Effector memory CD4-positive, alpha-beta T cell (primary cell): ENCODE measurements at regions not wholly inside any gene's neighbourhood (a gene's known extent, or its start where the extent isn't known, plus 50 kb on each side); places are given as distances from the start of the nearest gene placed in this dataset.

ENCODE experiments used
- DNase-seq, 3 donors: peaks; one replicate each; pipeline ENCODE4 v3.0.0-alpha.2; 2020
- H3K27ac ChIP-seq: 2 replicates; pipeline ENCODE4 v1.7.0; 2013; ENCODE audit warnings: mild to moderate bottlenecking, low read length, moderate library complexity; ENCODE audit not compliant: insufficient read depth, poor library complexity, severe bottlenecking
- H3K27me3 ChIP-seq: replicated peaks from 2 replicates; pipeline ENCODE4 v1.7.0; 2013; ENCODE audit warnings: mild to moderate bottlenecking, low read length; ENCODE audit not compliant: insufficient read depth, control insufficient read depth, poor library complexity, severe bottlenecking
- H3K36me3 ChIP-seq: 2 replicates; pipeline ENCODE4 v1.7.0; 2013; ENCODE audit warnings: mild to moderate bottlenecking, low read length, moderate library complexity; ENCODE audit not compliant: control insufficient read depth, insufficient read depth
- H3K4me1 ChIP-seq: 2 replicates; pipeline ENCODE4 v1.7.0; 2013; ENCODE audit warnings: low read length, mild to moderate bottlenecking; ENCODE audit not compliant: control insufficient read depth, insufficient read depth, poor library complexity, severe bottlenecking
- H3K4me3 ChIP-seq: 2 replicates; pipeline ENCODE4 v1.7.0; 2013; ENCODE audit warnings: low read length, low read depth, mild to moderate bottlenecking; ENCODE audit not compliant: insufficient read depth, poor library complexity, severe bottlenecking
- H3K9me3 ChIP-seq: 2 replicates; pipeline ENCODE4 v1.7.0; 2013; ENCODE audit warnings: mild to moderate bottlenecking, low read length, moderate library complexity; ENCODE audit not compliant: control insufficient read depth

GRCh38 chr20:50294164-50295088 is 103.8 kb downstream of the CEBPB start:
- no peaks in the 10 kb centered on the region for H3K36me3 ChIP-seq
- H3K4me1 ChIP-seq: no peaks in the 10 kb centered on the region
- no peak for DNase-seq

GRCh38 chr20:50295345-50295744 is 104.7 kb downstream of the CEBPB start:
- H3K36me3 ChIP-seq: no peaks in the 10 kb centered on the region
- H3K27me3 ChIP-seq: no peaks in the 10 kb centered on the region
- no peaks in the 10 kb centered on the region for H3K9me3 ChIP-seq
- no peak for DNase-seq
- H3K4me3 ChIP-seq: no peak overlapping the region
- H3K4me1 ChIP-seq: no peaks in the 10 kb centered on the region
- no peak overlapping the region for H3K27ac ChIP-seq

More at GRCh38 chr20:50294164-50295088, 103.8 kb downstream of the CEBPB start:
- Histone ChIP-seq H3K9me3 (no peaks in the 10 kb centered on the region), H3K4me3 (no peak overlapping the region), H3K27ac (no peak overlapping the region), H3K27me3 (no peaks in the 10 kb centered on the region)

- DNase-seq: no peak
- H3K4me1 ChIP-seq: no peaks in the 10 kb centered on the region
- H3K27me3 ChIP-seq: no peaks in the 10 kb centered on the region
- H3K9me3 ChIP-seq: no peaks in the 10 kb centered on the region
- no peaks in the 10 kb centered on the region for H3K36me3 ChIP-seq
- H3K27ac ChIP-seq: no peak overlapping the region
- H3K4me3 ChIP-seq: no peak overlapping the region
Measured at GRCh38 chr20:50295762-50296449, 105.3 kb downstream of the CEBPB start.

- no peaks in the 10 kb centered on the region for H3K27me3 ChIP-seq
- no peaks in the 10 kb centered on the region for H3K4me1 ChIP-seq
- H3K27ac ChIP-seq: no peak overlapping the region
- H3K9me3 ChIP-seq: no peaks in the 10 kb centered on the region
- H3K36me3 ChIP-seq: no peaks in the 10 kb centered on the region
- DNase-seq: no peak
- no peak overlapping the region for H3K4me3 ChIP-seq
Measured at GRCh38 chr20:50296450-50297375, 106.1 kb downstream of the CEBPB start.

GRCh38 chr20:50297498-50298376 is 107.1 kb downstream of the CEBPB start:
- no peaks in the 10 kb centered on the region for H3K27me3 ChIP-seq
- no peak for DNase-seq
- no peak overlapping the region for H3K27ac ChIP-seq
- H3K9me3 ChIP-seq: no peaks in the 10 kb centered on the region
- no peak overlapping the region for H3K4me3 ChIP-seq
- no peaks in the 10 kb centered on the region for H3K4me1 ChIP-seq
- no peaks in the 10 kb centered on the region for H3K36me3 ChIP-seq

GRCh38 chr20:50298554-50299324 is 108.1 kb downstream of the CEBPB start:
- Histone ChIP-seq H3K36me3 (no peaks in the 10 kb centered on the region), H3K27ac (no peak overlapping the region), H3K4me3 (no peak overlapping the region), H3K9me3 (no peaks in the 10 kb centered on the region), H3K4me1 (no peaks in the 10 kb centered on the region), H3K27me3 (no peaks in the 10 kb centered on the region)
- no peak for DNase-seq

GRCh38 chr20:50299325-50299629 is 108.6 kb downstream of the CEBPB start:
- DNase-seq: no peak
- no peaks in the 10 kb centered on the region for H3K9me3 ChIP-seq
- no peaks in the 10 kb centered on the region for H3K36me3 ChIP-seq
- no peaks in the 10 kb centered on the region for H3K4me1 ChIP-seq
- no peaks in the 10 kb centered on the region for H3K27me3 ChIP-seq
- no peak overlapping the region for H3K27ac ChIP-seq
- no peak overlapping the region for H3K4me3 ChIP-seq

GRCh38 chr20:50301165-50301564 is 110.5 kb downstream of the CEBPB start:
- no peaks in the 10 kb centered on the region for H3K4me1 ChIP-seq
- DNase-seq: no peak
- H3K27me3 ChIP-seq: no peaks in the 10 kb centered on the region
- H3K4me3 ChIP-seq: no peak overlapping the region
- H3K36me3 ChIP-seq: no peaks in the 10 kb centered on the region
- H3K9me3 ChIP-seq: no peaks in the 10 kb centered on the region
- no peak overlapping the region for H3K27ac ChIP-seq

GRCh38 chr20:50301712-50302111 is 111.1 kb downstream of the CEBPB start:
- H3K4me3 ChIP-seq: no peak overlapping the region
- no peaks in the 10 kb centered on the region for H3K9me3 ChIP-seq
- H3K4me1 ChIP-seq: no peaks in the 10 kb centered on the region
- H3K36me3 ChIP-seq: no peaks in the 10 kb centered on the region
- H3K27ac ChIP-seq: no peak overlapping the region
- no peak for DNase-seq
- no peaks in the 10 kb centered on the region for H3K27me3 ChIP-seq
